EH (cell line): ENCODE measurements at regions not wholly inside any gene's neighbourhood (a gene's known extent, or its start where the extent isn't known, plus 50 kb on each side); places are given as distances from the start of the nearest gene placed in this dataset.

ENCODE experiments used
- DNase-seq: peaks from one replicate; pipeline ENCODE4 v3.0.0-alpha.2; 2015; ENCODE audit warnings: low read depth

- no peak for DNase-seq
Measured at GRCh38 chr18:46294318-46294717, 190.1 kb downstream of the HAUS1 start.

DNA sequence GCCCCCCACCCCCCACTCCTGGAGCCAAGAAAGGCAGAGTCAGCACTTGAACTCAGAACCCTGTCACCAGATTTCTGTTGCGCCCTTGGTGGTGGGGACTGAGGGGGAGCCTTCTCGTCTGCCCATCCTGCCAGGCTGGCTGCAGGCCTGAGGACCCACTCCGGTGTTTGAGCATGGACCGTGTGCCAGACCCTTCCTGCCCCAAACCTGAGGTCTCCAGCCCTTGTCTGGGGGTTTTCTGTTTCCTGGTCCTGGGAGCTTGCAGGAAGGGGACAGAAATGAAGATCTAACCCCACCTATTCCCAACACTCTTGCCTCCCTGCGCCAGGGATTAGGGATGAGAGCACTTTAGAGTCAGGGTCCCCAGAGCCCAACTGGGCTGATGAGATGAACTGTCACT lies 190.6 kb downstream of the HAUS1 start:
- DNase-seq = no peak

- no peak for DNase-seq
Measured at GRCh38 chr18:46295416-46295815, 191.2 kb downstream of the HAUS1 start.

DNA sequence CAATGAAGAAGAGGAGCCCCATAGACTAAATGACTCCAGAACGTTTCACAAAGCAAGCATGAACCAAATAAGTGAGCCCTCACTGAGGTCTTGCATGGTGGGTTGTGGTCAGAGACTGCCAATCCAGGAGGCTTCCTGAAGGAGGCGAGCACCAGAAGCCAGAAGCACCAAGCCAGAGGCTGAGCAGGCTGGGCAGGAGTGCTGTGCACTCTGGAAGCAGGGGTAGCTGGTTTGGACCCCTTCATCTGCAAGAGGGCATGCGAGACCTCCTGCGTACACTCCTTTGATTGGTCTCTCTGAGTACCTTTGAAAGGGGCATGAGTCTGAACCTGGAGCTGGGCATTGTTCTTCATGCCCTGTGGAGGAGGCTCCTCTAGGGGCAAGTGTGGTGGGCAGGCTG lies 192.5 kb downstream of the HAUS1 start:
- DNase-seq = no peak

- no peak for DNase-seq
Measured at GRCh38 chr18:46297124-46297523, 192.9 kb downstream of the HAUS1 start.

GRCh38 chr18:46297621-46298020 lies 193.4 kb downstream of the HAUS1 start:
- peak; percentile 20 for DNase-seq

DNA sequence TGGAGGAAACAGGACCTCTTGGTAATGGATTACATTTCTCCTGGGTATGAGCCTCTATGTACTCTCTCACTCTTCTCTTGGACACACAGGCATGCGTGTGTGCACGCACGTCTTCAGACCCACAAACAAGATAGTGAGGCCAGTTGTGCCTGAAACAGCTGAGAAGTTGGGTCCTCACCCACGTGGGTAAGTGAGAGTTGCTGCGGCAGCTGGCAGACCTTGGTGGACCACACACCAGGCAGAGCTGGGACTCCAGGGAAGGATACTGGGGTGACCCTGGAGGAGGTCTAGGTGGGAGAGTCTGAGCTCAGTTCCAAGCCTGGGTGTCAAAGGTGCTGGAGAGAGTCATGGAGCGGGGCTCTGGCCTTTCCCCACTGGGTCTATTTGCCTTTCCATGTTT lies 194.3 kb downstream of the HAUS1 start:
- DNase-seq = no peak

- no peak for DNase-seq
Measured at GRCh38 chr18:46299465-46300008, 195.4 kb downstream of the HAUS1 start.

GRCh38 chr18:46301081-46301480 lies 196.9 kb downstream of the HAUS1 start:
- no peak for DNase-seq

DNA sequence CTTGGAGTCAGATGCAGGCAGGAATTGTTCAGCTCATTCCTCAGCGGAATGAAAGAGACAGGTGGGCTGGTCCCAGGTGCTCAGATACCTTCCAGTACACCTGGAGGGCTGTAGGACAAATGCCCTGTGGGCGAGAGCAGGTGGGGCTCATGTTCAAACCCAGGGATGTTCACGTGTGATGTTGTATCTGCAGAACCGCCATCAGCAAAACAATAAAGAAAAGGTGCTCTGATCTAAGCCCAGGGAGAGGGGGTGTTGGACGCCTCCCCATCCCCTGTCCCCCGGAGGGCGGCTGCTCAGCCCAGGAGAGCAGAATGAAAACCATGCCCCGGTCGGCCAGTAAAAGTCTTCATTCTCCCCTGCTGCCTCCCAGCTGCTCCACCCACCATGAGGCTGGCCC lies 197.4 kb downstream of the HAUS1 start:
- no peak for DNase-seq

DNA sequence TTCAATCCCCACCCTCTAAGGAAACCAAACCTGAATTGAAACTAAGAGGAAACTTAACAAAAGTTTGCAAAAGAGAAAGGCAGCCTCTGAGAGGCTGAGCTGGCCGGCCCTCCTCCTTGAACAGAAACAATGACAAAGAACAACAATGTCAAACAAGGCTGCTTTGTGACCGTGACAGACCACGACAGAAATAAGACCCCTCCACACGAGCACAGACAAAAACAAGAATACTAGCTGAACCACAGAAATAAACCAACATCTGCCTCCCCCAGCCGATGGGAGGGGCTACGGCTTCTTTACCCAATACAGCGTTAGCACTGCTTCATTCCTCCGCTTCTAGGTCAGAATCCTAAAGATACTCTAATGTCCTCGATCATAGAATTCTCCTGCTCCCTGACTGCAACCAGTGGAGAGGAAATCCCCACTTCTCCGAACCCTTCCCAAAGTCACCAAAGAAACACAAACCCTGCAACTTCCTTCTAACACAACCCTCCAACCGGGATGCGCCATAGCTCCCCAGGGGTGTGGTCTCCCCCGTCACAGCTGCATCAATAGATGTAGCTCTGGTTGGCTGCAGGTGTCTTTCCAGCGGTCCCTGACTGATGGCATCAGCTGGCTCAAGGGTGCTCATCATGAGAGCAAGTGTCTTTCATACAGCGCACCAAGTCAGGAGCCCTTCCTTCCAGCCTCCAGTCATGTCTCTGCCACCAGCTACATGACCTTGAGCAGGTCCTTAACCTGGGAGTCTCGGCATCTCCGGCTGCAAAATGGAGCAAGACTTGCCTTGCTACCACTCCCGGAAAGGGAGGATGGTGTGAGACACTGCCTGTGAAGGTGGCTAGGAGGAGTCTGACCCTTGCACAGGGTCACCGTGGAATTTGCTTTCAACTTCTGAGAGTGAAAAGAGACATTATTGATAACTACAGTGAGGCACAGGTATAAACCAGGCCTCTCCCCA lies 198.6 kb downstream of the HAUS1 start:
- DNase-seq = no peak

DNA sequence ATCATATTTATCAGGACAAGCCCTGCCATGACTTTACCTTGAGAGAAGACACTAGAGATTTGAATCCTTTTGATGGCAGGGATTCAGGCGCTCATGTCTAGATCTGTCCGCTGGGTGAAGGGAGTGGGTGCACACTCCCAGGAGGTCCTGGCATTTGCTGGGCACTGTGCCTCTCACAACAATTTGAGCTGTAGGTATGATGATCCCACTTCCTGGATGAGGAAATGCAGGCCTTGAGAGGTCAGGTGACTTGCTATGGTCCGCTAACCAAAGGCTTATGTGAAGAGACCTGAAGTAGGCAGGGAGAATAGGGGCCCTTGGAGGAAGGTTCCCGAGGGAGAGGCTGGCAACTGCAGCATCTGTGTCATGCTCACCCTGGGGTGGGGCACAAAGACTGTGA lies 206.1 kb downstream of the HAUS1 start:
- DNase-seq = no peak

GRCh38 chr18:46310675-46311345 lies 206.6 kb downstream of the HAUS1 start:
- no peak for DNase-seq

- no peak for DNase-seq
Measured at GRCh38 chr18:46311491-46311890, 207.3 kb downstream of the HAUS1 start.

- DNase-seq = no peak
Measured at GRCh38 chr18:46312221-46312620, 208.0 kb downstream of the HAUS1 start.

DNA sequence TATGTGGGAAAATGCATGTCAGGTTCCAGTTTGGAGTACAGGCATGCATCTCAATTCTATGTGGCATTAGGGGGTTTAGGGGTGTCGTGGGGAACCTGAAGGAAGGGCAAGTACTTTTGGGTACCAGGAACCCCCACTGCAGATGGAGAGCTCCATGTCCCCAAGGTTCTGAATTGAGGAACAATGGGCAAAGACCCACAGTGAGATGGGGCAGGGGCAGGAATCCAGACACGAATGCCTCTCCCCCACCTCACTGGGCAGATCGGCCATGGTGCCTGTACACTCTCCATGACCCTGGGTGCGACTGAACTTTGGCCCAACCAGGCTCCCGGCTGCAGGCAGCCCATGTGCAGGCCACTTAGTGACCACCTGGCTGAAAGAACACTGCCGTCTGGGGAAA lies 209.3 kb downstream of the HAUS1 start:
- DNase-seq = no peak

DNA sequence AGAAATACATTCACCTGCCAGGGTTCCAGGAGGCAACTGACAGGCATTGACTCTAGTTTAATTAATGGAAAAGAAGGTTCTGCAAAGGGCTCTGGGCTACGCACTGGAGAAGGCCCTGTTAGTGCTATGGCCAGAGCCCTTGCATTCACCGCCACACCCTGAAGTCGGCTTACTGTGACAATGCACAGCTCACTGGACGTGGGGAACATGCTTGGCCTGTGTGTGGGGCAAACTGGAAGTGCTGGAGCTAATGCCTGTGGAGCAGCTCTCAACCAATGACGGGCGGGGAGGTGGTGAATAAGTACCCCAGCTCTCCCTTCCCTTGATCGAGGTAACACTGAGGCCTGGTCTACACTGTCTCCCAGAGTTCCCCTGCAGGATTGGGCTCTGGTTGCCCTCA lies 209.8 kb downstream of the HAUS1 start:
- DNase-seq = no peak

- no peak for DNase-seq
Measured at GRCh38 chr18:46315161-46315560, 211.0 kb downstream of the HAUS1 start.

GRCh38 chr18:46318356-46318755 lies 214.2 kb downstream of the HAUS1 start:
- no peak for DNase-seq

- peak; percentile 21 for DNase-seq
Measured at GRCh38 chr18:46319783-46320182, 215.6 kb downstream of the HAUS1 start.

DNA sequence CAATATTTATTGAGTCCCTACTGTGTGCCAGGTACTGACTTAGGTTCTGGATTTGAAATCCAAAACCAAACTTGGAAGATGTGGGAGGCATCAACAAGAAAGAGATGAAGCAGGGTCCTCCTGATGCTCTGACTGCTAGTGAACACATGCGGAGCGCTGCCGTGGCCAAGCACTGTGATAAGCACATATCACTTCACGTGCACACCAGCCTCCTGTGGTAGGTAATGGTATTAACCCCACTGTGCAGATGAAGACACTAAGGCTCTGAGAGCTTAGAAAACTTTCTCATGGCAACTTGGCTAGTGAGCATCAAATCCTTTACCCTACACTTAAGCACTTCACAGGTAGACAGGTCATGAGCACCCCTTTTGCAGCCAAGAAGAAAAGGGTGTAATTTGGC lies 216.1 kb downstream of the HAUS1 start:
- DNase-seq = no peak

GRCh38 chr18:46320928-46321711 lies 216.9 kb downstream of the HAUS1 start:
- peak; percentile 67 for DNase-seq
